Parathyroid adenoma (tissue), 2 donors: ENCODE measurements at regions not wholly inside any gene's neighbourhood (a gene's known extent, or its start where the extent isn't known, plus 50 kb on each side); places are given as distances from the start of the nearest gene placed in this dataset.
"Not testable (repeated sequence)": the region's sequence is repeated elsewhere in the genome, so short reads cannot be mapped to it uniquely, and the experiment has no call there.

ENCODE experiments used
- H2AFZ ChIP-seq: fragments of 300-600 bp; sonication (generic); one replicate; pipeline ENCODE4 v1.7.0; 2017; ENCODE audit warnings: antibody characterized with exemption, mild to moderate bottlenecking
- H3K27ac ChIP-seq: fragments of 300-600 bp; sonication (generic); one replicate; pipeline ENCODE4 v1.7.0; 2017
- H3K27me3 ChIP-seq: fragments of 300-600 bp; sonication (generic); one replicate; pipeline ENCODE4 v1.7.0; 2017; ENCODE audit warnings: low read length; ENCODE audit not compliant: control insufficient read depth, insufficient read depth
- H3K36me3 ChIP-seq: fragments of 300-600 bp; sonication (generic); one replicate; pipeline ENCODE4 v1.7.0; 2017; ENCODE audit warnings: low read length; ENCODE audit not compliant: control insufficient read depth, insufficient read depth
- H3K4me1 ChIP-seq: fragments of 300-600 bp; sonication (generic); one replicate; pipeline ENCODE4 v1.7.0; 2017; ENCODE audit warnings: control low read depth
- H3K4me2 ChIP-seq: fragments of 300-600 bp; sonication (generic); one replicate; pipeline ENCODE4 v1.7.0; 2017; ENCODE audit warnings: low read length
- H3K4me3 ChIP-seq: fragments of 300-600 bp; sonication (generic); one replicate; pipeline ENCODE4 v1.7.0; 2017; ENCODE audit warnings: low read depth, low read length
- H3K79me2 ChIP-seq: fragments of 300-600 bp; sonication (generic); one replicate; pipeline ENCODE4 v1.7.0; 2017; ENCODE audit warnings: control low read depth
- H3K9ac ChIP-seq: fragments of 300-600 bp; sonication (generic); one replicate; pipeline ENCODE4 v1.7.0; 2017; ENCODE audit warnings: mild to moderate bottlenecking
- H3K9me3 ChIP-seq: fragments of 300-600 bp; sonication (generic); one replicate; pipeline ENCODE4 v1.7.0; 2017; ENCODE audit warnings: low read length; ENCODE audit not compliant: control insufficient read depth
- CTCF ChIP-seq: fragments of 300-600 bp; sonication (generic); IDR thresholded peaks from one replicate; pipeline ENCODE4 v1.7.0; 2017; ENCODE audit warnings: antibody characterized with exemption, mild to moderate bottlenecking
- donor health status: primary hyperparathyroidism.

DNA sequence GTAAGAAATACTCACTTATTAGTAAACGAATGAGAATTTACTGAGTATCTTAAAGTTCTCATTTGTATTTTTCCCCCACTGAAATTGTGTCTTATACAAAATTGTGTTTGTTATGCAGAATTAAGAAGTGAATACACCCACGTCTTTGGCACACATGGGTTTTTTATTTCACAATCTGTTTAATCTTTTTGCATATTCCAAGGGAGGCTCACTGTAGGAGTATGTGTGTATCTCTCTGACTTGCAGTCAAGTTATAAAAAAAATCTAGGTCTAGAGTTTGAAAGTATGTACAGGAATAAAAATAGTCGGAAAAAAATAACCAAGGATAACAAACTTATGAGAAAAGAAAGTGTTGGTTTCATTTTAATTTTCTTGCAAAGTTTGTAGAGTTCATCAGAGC lies 255.2 kb downstream of the PDCD6IP start:
- Histone ChIP-seq H3K9ac (no peak overlapping the region), H3K4me1 (no peaks in the 10 kb centered on the region), H2AFZ (no peak overlapping the region), H3K36me3 (no peaks in the 10 kb centered on the region), H3K27me3 (no peaks in the 10 kb centered on the region), H3K9me3 (no peaks in the 10 kb centered on the region), H3K27ac (no peak overlapping the region), H3K4me3 (no peak overlapping the region), H3K79me2 (no peaks in the 10 kb centered on the region), H3K4me2 (no peak overlapping the region)
- TF ChIP-seq CTCF, result no peak

- H3K4me3 ChIP-seq, result no peak overlapping the region
- H3K9me3 ChIP-seq, result no peaks in the 10 kb centered on the region
- H3K36me3 ChIP-seq, result no peaks in the 10 kb centered on the region
- no peak overlapping the region for H3K4me2 ChIP-seq
- H3K4me1 ChIP-seq, result no peaks in the 10 kb centered on the region
- H3K79me2 ChIP-seq, result no peaks in the 10 kb centered on the region
- H3K27ac ChIP-seq, result no peak overlapping the region
- H3K9ac ChIP-seq, result no peak overlapping the region
- H3K27me3 ChIP-seq, result no peaks in the 10 kb centered on the region
- no peak for TF ChIP-seq CTCF
- H2AFZ ChIP-seq, result no peak overlapping the region
Observed at GRCh38 chr3:34056181-34056910, 257.9 kb downstream of the PDCD6IP start.

- no peaks in the 10 kb centered on the region for H3K9me3 ChIP-seq
- H3K9ac ChIP-seq, result no peak overlapping the region
- H3K4me2 ChIP-seq, result no peak overlapping the region
- H2AFZ ChIP-seq, result no peak overlapping the region
- H3K27ac ChIP-seq, result no peak overlapping the region
- H3K36me3 ChIP-seq, result no peaks in the 10 kb centered on the region
- no peaks in the 10 kb centered on the region for H3K27me3 ChIP-seq
- H3K4me1 ChIP-seq, result no peaks in the 10 kb centered on the region
- no peak overlapping the region for H3K4me3 ChIP-seq
- H3K79me2 ChIP-seq, result no peaks in the 10 kb centered on the region
- TF ChIP-seq CTCF, result no peak
Observed at GRCh38 chr3:34056951-34057390, 258.5 kb downstream of the PDCD6IP start.

DNA sequence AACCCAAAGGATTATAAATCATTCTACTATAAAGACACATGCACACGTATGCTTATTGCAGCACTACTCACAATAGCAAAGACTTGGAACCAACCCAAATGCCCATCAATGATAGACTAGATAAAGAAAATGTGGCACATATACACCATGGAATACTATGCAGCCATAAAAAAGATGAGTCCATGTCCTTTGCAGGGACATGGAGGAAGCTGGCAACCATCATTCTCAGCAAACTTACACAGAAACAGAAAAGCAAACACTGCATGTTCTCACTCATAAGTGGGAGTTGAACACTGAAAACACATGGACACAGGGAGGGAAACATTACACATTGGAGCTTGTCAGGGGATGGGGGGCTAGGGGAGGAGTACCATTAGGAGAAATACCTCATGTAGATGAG lies 262.6 kb downstream of the PDCD6IP start:
- H3K36me3 ChIP-seq, H3K9me3 ChIP-seq, H3K4me3 ChIP-seq, H3K9ac ChIP-seq, H3K79me2 ChIP-seq, H3K4me1 ChIP-seq, H3K27ac ChIP-seq, H3K4me2 ChIP-seq, H3K27me3 ChIP-seq, H2AFZ ChIP-seq: not testable (repeated sequence)

GRCh38 chr3:34065901-34066300 lies 267.5 kb downstream of the PDCD6IP start:
- Histone ChIP-seq H3K9me3 (no peaks in the 10 kb centered on the region), H3K36me3 (no peaks in the 10 kb centered on the region)

More at GRCh38 chr3:34065901-34066300, 267.5 kb downstream of the PDCD6IP start:
- Histone ChIP-seq H3K27me3 (no peaks in the 10 kb centered on the region), H3K4me2 (no peak overlapping the region), H3K4me3 (no peak overlapping the region), H3K79me2 (no peaks in the 10 kb centered on the region), H2AFZ (no peak overlapping the region), H3K4me1 (no peaks in the 10 kb centered on the region), H3K9ac (no peak overlapping the region), H3K27ac (no peak overlapping the region)
- TF ChIP-seq CTCF, result no peak
